HL-60 (cell line): ENCODE measurements at regions not wholly inside any gene's neighbourhood (a gene's known extent, or its start where the extent isn't known, plus 50 kb on each side); places are given as distances from the start of the nearest gene placed in this dataset.

Experiments
- CTCF ChIP-seq: IDR thresholded peaks from one replicate; pipeline ENCODE4 v1.5.1; 2011; ENCODE audit warnings: low read length, control low read depth, inconsistent platforms; ENCODE audit not compliant: insufficient read depth
- GABPA ChIP-seq: IDR thresholded peaks from 2 replicates; pipeline ENCODE4 v1.6.1; 2012; ENCODE audit warnings: low read depth
- POLR2AphosphoS5 ChIP-seq: IDR thresholded peaks from 2 replicates; pipeline ENCODE4 v1.6.1; 2012; ENCODE audit warnings: low read depth
- REST ChIP-seq: IDR thresholded peaks from 2 replicates; pipeline ENCODE4 v1.6.1; 2012; ENCODE audit warnings: low read depth; ENCODE audit not compliant: insufficient replicate concordance

DNA sequence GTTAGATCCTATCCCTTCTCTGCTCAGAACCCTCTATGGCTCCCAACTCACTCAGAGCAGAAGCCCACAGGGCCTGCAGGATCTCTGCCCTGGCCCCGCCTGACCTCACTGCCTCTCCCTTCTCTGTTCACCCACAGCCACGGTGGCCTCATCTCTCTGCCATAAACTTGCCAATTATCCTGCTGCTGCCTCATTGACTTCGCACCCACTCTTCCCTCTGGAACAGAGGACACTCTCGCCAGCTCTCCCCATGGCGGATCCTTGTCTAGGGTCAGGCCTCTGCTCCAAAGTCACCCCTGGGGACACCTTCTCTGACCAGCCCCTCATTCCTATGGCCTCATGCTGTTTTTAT is 86.4 kb downstream of the CEBPB start:
- no peak for TF ChIP-seq CTCF
- no peak for TF ChIP-seq REST
- no peak for TF ChIP-seq GABPA
- no peak for TF ChIP-seq POLR2AphosphoS5
